ENCODE measurements at regions not wholly inside any gene's neighbourhood (a gene's known extent, or its start where the extent isn't known, plus 50 kb on each side); places are given as distances from the start of the nearest gene placed in this dataset.

DNA sequence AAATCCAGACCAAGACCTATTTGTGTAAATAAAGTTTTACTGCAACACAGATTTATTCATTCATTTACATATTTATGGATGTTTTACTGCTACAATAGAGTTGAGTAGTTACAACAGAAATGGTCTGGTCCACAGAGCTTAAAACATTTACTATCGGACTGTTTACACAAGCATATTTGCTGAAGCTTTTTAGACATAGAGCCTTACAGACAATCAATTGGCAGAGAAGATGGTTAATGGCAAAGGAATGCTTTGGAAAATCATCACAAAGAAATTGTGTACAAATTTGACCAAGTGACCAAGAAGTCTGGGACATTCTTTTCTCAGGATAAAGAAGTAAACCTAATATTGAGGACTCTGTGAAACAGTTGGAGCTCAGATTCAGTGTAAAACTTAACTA is 504.3 kb downstream of the SLC16A7 start:
- no peaks in the 10 kb centered on the region for H3K36me3 ChIP-seq (ENCODE audit: control insufficient read depth, insufficient read depth, low read length)
- no peak overlapping the region for H3K4me3 ChIP-seq (ENCODE audit: low read depth, low read length)
- POLR2A ChIA-PET: no interaction called here
- CTCF ChIA-PET: no interaction called here
- TF ChIP-seq, protein P1, sequence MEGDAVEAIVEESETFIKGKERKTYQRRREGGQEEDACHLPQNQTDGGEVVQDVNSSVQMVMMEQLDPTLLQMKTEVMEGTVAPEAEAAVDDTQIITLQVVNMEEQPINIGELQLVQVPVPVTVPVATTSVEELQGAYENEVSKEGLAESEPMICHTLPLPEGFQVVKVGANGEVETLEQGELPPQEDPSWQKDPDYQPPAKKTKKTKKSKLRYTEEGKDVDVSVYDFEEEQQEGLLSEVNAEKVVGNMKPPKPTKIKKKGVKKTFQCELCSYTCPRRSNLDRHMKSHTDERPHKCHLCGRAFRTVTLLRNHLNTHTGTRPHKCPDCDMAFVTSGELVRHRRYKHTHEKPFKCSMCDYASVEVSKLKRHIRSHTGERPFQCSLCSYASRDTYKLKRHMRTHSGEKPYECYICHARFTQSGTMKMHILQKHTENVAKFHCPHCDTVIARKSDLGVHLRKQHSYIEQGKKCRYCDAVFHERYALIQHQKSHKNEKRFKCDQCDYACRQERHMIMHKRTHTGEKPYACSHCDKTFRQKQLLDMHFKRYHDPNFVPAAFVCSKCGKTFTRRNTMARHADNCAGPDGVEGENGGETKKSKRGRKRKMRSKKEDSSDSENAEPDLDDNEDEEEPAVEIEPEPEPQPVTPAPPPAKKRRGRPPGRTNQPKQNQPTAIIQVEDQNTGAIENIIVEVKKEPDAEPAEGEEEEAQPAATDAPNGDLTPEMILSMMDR (IDR thresholded peaks at IDR 0.05; ENCODE audit: insufficient read depth, low read depth, low read length): no peak
- no peak for DNase-seq (ENCODE audit: low read depth)
- no peaks in the 10 kb centered on the region for H3K27me3 ChIP-seq (ENCODE audit: control insufficient read depth, insufficient read depth, low read length)

DNA sequence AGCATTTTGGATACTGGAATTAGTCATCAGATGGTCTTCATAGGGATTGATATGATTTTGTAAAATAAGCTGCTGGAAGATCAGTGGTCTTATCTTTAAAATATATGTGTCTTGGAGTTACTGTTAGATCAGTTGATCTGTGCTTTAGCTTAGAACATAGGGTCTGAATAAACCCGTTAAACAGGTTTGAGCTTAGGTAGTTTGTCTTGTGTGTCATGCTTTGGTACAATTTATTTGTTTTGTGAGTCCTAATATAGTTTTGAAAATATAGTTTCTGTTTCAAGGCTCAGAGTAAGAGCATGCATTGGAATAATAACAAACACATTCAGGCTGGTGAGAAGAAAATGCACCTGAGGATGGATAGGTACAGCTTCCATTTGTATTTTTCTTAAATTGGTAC is 505.0 kb downstream of the SLC16A7 start:
- POLR2A ChIA-PET: no interaction called here
- Histone ChIP-seq H3K4me3 (ENCODE audit: low read depth, low read length) (no peak overlapping the region), H3K27me3 (ENCODE audit: control insufficient read depth, insufficient read depth, low read length) (no peaks in the 10 kb centered on the region), H3K36me3 (ENCODE audit: control insufficient read depth, insufficient read depth, low read length) (no peaks in the 10 kb centered on the region)
- CTCF ChIA-PET: no interaction called here
- TF ChIP-seq, protein P1 (IDR thresholded peaks at IDR 0.05; ENCODE audit: insufficient read depth, low read depth, low read length): no peak
- no peak for DNase-seq (ENCODE audit: low read depth)

DNA sequence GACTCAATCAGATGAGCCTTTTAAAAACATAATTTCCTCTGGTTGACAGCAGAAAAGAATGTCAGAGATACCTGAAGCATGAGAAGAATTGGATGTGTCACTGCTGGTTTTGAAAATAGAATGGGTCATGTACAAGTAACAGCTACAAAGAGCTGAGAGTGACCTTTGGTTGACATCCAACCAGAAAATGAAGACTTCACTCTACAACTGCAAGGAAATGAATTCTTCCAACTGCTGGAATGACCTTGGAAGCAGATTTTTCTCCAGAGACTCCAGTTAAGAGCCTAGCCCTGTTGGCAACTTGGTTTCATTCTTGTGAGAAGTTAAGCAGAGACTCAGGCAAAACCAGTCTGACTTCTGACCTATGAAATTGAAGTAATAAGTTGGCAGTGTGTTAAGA is 505.9 kb downstream of the SLC16A7 start:
- Histone ChIP-seq H3K4me3 (ENCODE audit: low read depth, low read length) (no peak overlapping the region), H3K27me3 (ENCODE audit: control insufficient read depth, insufficient read depth, low read length) (no peaks in the 10 kb centered on the region), H3K36me3 (ENCODE audit: control insufficient read depth, insufficient read depth, low read length) (no peaks in the 10 kb centered on the region)
- CTCF ChIA-PET: no interaction called here
- peak; percentile 26 for DNase-seq (ENCODE audit: low read depth)
- TF ChIP-seq, protein P1 (IDR thresholded peaks at IDR 0.05; ENCODE audit: insufficient read depth, low read depth, low read length): no peak
- POLR2A ChIA-PET: no interaction called here

DNA sequence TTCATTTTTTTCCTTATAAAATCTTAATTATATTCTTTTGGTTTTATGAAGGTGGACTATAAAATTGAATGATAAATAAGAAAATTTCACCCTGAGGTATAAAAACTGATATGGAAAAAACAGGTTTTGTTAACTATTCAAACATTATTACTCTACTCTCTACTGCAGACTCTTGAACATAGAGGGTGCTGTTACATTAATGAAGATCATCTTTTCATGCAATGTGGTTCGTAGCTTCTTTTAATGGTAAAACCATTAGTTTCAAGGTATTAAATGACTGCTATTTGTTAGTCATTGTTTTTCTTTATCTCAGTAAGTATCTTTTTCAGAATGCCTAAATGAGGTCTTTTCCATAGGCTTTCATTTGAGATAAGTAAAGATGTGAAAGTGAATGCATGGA is 510.4 kb downstream of the SLC16A7 start:
- Histone ChIP-seq H3K27me3 (ENCODE audit: control insufficient read depth, insufficient read depth, low read length) (no peaks in the 10 kb centered on the region), H3K4me3 (ENCODE audit: low read depth, low read length) (no peak overlapping the region), H3K36me3 (ENCODE audit: control insufficient read depth, insufficient read depth, low read length) (no peaks in the 10 kb centered on the region)
- ChIA-PET CTCF (interaction anchor here (1.0 kb wide), 1 partner anchor 128 kb away, joined by 3 read pairs; no protein-coding TSS in a partner anchor), POLR2A (no interaction called here)
- no peak for DNase-seq (ENCODE audit: low read depth)
- TF ChIP-seq, protein P1 (IDR thresholded peaks at IDR 0.05; ENCODE audit: insufficient read depth, low read depth, low read length): peak; percentile 29

DNA sequence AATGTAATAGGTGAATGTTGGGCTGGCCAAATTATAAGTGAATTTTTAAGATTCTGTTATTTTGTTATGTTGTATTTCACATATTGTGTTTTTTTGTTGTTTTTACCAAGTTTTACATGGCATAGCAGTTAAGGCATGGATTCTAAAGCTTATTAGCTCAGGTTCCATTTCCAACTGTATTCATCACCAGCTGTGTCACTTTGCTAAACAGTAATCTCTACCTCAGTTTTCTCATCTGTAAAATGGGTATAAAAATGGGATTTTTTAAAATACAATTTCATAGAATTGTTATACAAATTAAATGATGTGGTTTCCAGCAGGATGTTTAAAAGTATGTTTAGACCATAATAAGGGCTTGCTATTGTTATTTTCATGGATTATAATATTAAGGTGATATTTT is 512.2 kb downstream of the SLC16A7 start:
- TF ChIP-seq, protein P1 (IDR thresholded peaks at IDR 0.05; ENCODE audit: insufficient read depth, low read depth, low read length): no peak
- Histone ChIP-seq H3K36me3 (ENCODE audit: control insufficient read depth, insufficient read depth, low read length) (no peaks in the 10 kb centered on the region), H3K4me3 (ENCODE audit: low read depth, low read length) (no peak overlapping the region), H3K27me3 (ENCODE audit: control insufficient read depth, insufficient read depth, low read length) (no peaks in the 10 kb centered on the region)
- CTCF ChIA-PET: no interaction called here
- POLR2A ChIA-PET: no interaction called here
- DNase-seq (ENCODE audit: low read depth): no peak

Data from BJ (cell line).